Heart left ventricle (tissue), 16 donors: ENCODE measurements at regions not wholly inside any gene's neighbourhood (a gene's known extent, or its start where the extent isn't known, plus 50 kb on each side); places are given as distances from the start of the nearest gene placed in this dataset.

Experiments
- ATAC-seq, 4 donors: fragments of 200-7000 bp; cut with Tn5 transposase; one replicate each; pipeline ENCODE4 v1.9.1; 2020 to 2022; ENCODE audit warnings: moderate library complexity in 4 of 4, mild to moderate bottlenecking in 3 of 4, moderate number of reproducible peaks in 1 of 4
- DNase-seq, 5 donors: peaks; one replicate each; pipeline ENCODE4 v3.0.0-alpha.2; 2020
- H3K27ac ChIP-seq, 12 donors: fragments of 200-600 bp; sonication (generic) in 4 of 12; one replicate each; pipeline versions ENCODE4 v1.5.0 to v1.8.0; 2016 to 2022; ENCODE audit warnings: mild to moderate bottlenecking in 2 of 12
- H3K27me3 ChIP-seq, 9 donors: fragments of 200-600 bp; sonication (generic) in 2 of 9; one replicate each; pipeline versions ENCODE4 v1.5.1 to v1.8.0; 2016 to 2022; ENCODE audit warnings: mild to moderate bottlenecking in 3 of 9
- H3K36me3 ChIP-seq, 9 donors: fragments of 200-600 bp; sonication (generic) in 2 of 9; one replicate each; pipeline versions ENCODE4 v1.5.0 to v1.8.0; 2018 to 2022; ENCODE audit warnings: mild to moderate bottlenecking in 2 of 9
- H3K4me1 ChIP-seq, 12 donors: fragments of 200-600 bp; sonication (generic) in 4 of 12; one replicate each; pipeline versions ENCODE4 v1.5.0 to v1.8.0; 2016 to 2022; ENCODE audit warnings: mild to moderate bottlenecking in 3 of 12
- H3K4me3 ChIP-seq, 12 donors: fragments of 200-600 bp; sonication (generic) in 4 of 12; one replicate each; pipeline versions ENCODE4 v1.5.0 to v1.8.0; 2017 to 2022; ENCODE audit warnings: mild to moderate bottlenecking in 9 of 12, moderate library complexity in 4 of 12
- H3K9me3 ChIP-seq, 12 donors: fragments of 200-600 bp; sonication (generic) in 4 of 12; one replicate each; pipeline versions ENCODE4 v1.5.0 to v1.8.0; 2016 to 2022; ENCODE audit warnings: mild to moderate bottlenecking in 1 of 12
- CTCF ChIP-seq, 12 donors: fragments of 200-600 bp; sonication (generic) in 4 of 12; IDR thresholded peaks; one replicate each; pipeline versions ENCODE4 v1.5.0 to v1.8.0; 2018 to 2022; ENCODE audit warnings: antibody characterized with exemption in 12 of 12, mild to moderate bottlenecking in 5 of 12
- POLR2A ChIP-seq, 2 donors: fragments of 450-650 bp; IDR thresholded peaks; one replicate each; pipeline ENCODE4 v1.6.1; 2017; ENCODE audit warnings: antibody characterized with exemption in 2 of 2, mild to moderate bottlenecking in 2 of 2, moderate library complexity in 2 of 2
- WGBS, 4 donors: extraction: QIAGEN DNeasy Blood & Tissue Kit in 2 of 4; methylation state at CpG; one replicate each; pipeline versions ENCODE4 v1.1.5 to v1.1.7; 2013 to 2018; 5-methylcytosine and 5-hydroxymethylcytosine counted together
- intact Hi-C, 10 donors: fragments of 100-400 bp; cut with DNase I; formaldehyde crosslinking; loops; one replicate each; pipeline versions ENCODE4 v1.11.1 to v1.14.2; 2022
- donor health status: ischemic (EF 13 %, LVEDD 7.1; RV severe dilation, severe dysfunction).
- donor health status: healthy with polysubstance abuse.
- donor health status: DM: no; HTN: yes; CAD: no.
- donor health status: DM: no; HTN: no; CAD: no.
- donor health status: ischemic (EF 25% LVEDD 6.9; RV normal size, moderate dysfunction).
- donor health status: ischemic (EF 25% LVEDD 5.7; RV mildly dilated, moderate dysfunction).
- donor health status: healthy.
- donor health status: DM: yes; HTN: yes; CAD: no.
- donor health status: ischemic (EF 35%, LVEDD 5.7; RV mildly dilated, moderate dysfunction).
- donor health status: nonischemic (EF 11% LVEDD 7.7; RV severe dilation, severe dysfunction).
- donor health status: DM: yes; HTN: yes; CAD: no.
- donor health status: PGD.
- donor health status: ischemic (EF 29% LVEDD 5.4; RV normal size, mild dysfunction).
- donor health status: nonischemic (EF 23%, LVEDD 6.1; RV moderate dilation, normal function).

GRCh38 chr13:71118779-71119364 lies 748.1 kb downstream of the DACH1 start:
- WGBS, 4 donors: 83 to 92% (median 91%) methylated on average over 6 of the region's 6 CpGs
- ATAC-seq (no peak), DNase-seq (no peak)
- no peak for TF ChIP-seq CTCF (IDR thresholded peaks at IDR 0.05)
- no peak for TF ChIP-seq POLR2A (IDR thresholded peaks at IDR 0.05)
- no peaks in the 10 kb centered on the region for H3K4me1 ChIP-seq
- intact Hi-C loops: no loop called here
- H3K9me3 ChIP-seq: no peaks in the 10 kb centered on the region
- H3K27me3 ChIP-seq: no peaks in the 10 kb centered on the region
- H3K36me3 ChIP-seq: no peaks in the 10 kb centered on the region
- no peak overlapping the region for H3K27ac ChIP-seq
- H3K4me3 ChIP-seq: no peak overlapping the region

- intact Hi-C loops: no loop called here
- DNase-seq (no peak), ATAC-seq (no peak)
- no peak overlapping the region for H3K27ac ChIP-seq
- no peaks in the 10 kb centered on the region for H3K4me1 ChIP-seq
- no peak overlapping the region for H3K4me3 ChIP-seq
- TF ChIP-seq CTCF (IDR thresholded peaks at IDR 0.05): no peak
- no peak for TF ChIP-seq POLR2A (IDR thresholded peaks at IDR 0.05)
- no peaks in the 10 kb centered on the region for H3K36me3 ChIP-seq
- H3K27me3 ChIP-seq: no peaks in the 10 kb centered on the region
- no peaks in the 10 kb centered on the region for H3K9me3 ChIP-seq
Observed at GRCh38 chr13:71117920-71118319, 749.1 kb downstream of the DACH1 start.

GRCh38 chr13:71115301-71115700 lies 751.7 kb downstream of the DACH1 start:
- Histone ChIP-seq H3K36me3 (no peaks in the 10 kb centered on the region), H3K27ac (no peak overlapping the region), H3K4me1 (no peaks in the 10 kb centered on the region), H3K27me3 (no peaks in the 10 kb centered on the region), H3K4me3 (no peak overlapping the region), H3K9me3 (no peaks in the 10 kb centered on the region)
- ATAC-seq (no peak), DNase-seq (no peak)
- WGBS, 4 donors: 41 to 44% (median 44%) methylated on average over 5 of the region's 5 CpGs
- TF ChIP-seq POLR2A (IDR thresholded peaks at IDR 0.05): no peak
- no peak for TF ChIP-seq CTCF (IDR thresholded peaks at IDR 0.05)
- intact Hi-C loops: no loop called here

GRCh38 chr13:71096421-71096820 lies 770.6 kb downstream of the DACH1 start:
- Histone ChIP-seq H3K4me3 (no peak overlapping the region), H3K27me3 (no peaks in the 10 kb centered on the region), H3K4me1 (no peaks in the 10 kb centered on the region), H3K36me3 (no peaks in the 10 kb centered on the region), H3K9me3 (no peaks in the 10 kb centered on the region), H3K27ac (no peak overlapping the region)
- no peak for TF ChIP-seq POLR2A (IDR thresholded peaks at IDR 0.05)
- no peak for TF ChIP-seq CTCF (IDR thresholded peaks at IDR 0.05)
- 64 to 78% (median 73%) methylated on average over 1 of the region's 1 CpG for WGBS, 4 donors
- DNase-seq (no peak), ATAC-seq (no peak)
- intact Hi-C loops: no loop called here
